Adrenal gland (tissue), 9 donors: ENCODE measurements at regions not wholly inside any gene's neighbourhood (a gene's known extent, or its start where the extent isn't known, plus 50 kb on each side); places are given as distances from the start of the nearest gene placed in this dataset.

Experiments
- DNase-seq, 7 donors: peaks; one replicate each; pipeline ENCODE4 v3.0.0-alpha.2; 2019 to 2020
- H3K27ac ChIP-seq, 5 donors: fragments of 200-600 bp; sonication (generic) in 4 of 5; 1 replicate in 3 of 5; 2 replicates in 2 of 5; pipeline versions ENCODE4 v1.5.1 to v1.8.0; 2016 to 2020; ENCODE audit warnings: mild to moderate bottlenecking in 1 of 5
- H3K27me3 ChIP-seq: fragments of 200-600 bp; 2 replicates; pipeline ENCODE4 v1.8.0; 2021
- H3K36me3 ChIP-seq, 2 donors: fragments of 200-600 bp; replicated peaks in 1 of 2; 1 replicate in 1 of 2; 2 replicates in 1 of 2; pipeline versions ENCODE4 v1.5.1 to v1.8.0; 2018 to 2022
- H3K4me1 ChIP-seq, 2 donors: fragments of 200-600 bp; replicated peaks in 1 of 2; 1 replicate in 1 of 2; 2 replicates in 1 of 2; pipeline versions ENCODE4 v1.5.1 to v1.8.0; 2018 to 2021
- H3K4me3 ChIP-seq, 4 donors: fragments of 200-600 bp; sonication (generic) in 3 of 4; one replicate each; pipeline ENCODE4 v1.5.1; 2016 to 2018
- H3K9me3 ChIP-seq, 3 donors: fragments of 200-600 bp; sonication (generic) in 1 of 3; replicated peaks in 1 of 3; 1 replicate in 2 of 3; 2 replicates in 1 of 3; pipeline versions ENCODE4 v1.5.1 to v1.8.0; 2016 to 2021
- CTCF ChIP-seq, 6 experiments: fragments of 450-650 bp in 4 of 6; fragments of 200-600 bp in 2 of 6; sonication (generic) in 1 of 6; IDR thresholded peaks; 1 replicate in 5 of 6; 2 replicates in 1 of 6; pipeline versions ENCODE4 v1.5.1 to v1.8.0; 2016 to 2021; ENCODE audit warnings: antibody characterized with exemption in 6 of 6, mild to moderate bottlenecking in 2 of 6, moderate library complexity in 1 of 6
- POLR2A ChIP-seq, 2 donors: fragments of 450-650 bp; IDR thresholded peaks; one replicate each; pipeline ENCODE4 v1.6.1; 2017; ENCODE audit warnings: antibody characterized with exemption in 2 of 2, mild to moderate bottlenecking in 2 of 2, moderate library complexity in 1 of 2
- WGBS, 4 donors: extraction: QIAGEN DNeasy Blood & Tissue Kit in 2 of 4; methylation state at CpG; one replicate each; pipeline versions ENCODE4 v1.1.5 to v1.1.7; 2013 to 2017; 5-methylcytosine and 5-hydroxymethylcytosine counted together
- intact Hi-C, 2 donors: fragments of 100-400 bp; cut with DNase I; formaldehyde crosslinking; loops; one replicate each; pipeline versions ENCODE4 v1.14.1 to v1.15.0; 2022 to 2023
- donor health status: healthy with polysubstance abuse.
- donor health status: Bipolar disorder and iron deficiency.
- donor health status: DM: yes; HTN: yes; CAD: no.
- donor health status: DM: no; HTN: no; CAD: no.
- donor health status: DM: no; HTN: no; CAD: no.

GRCh38 chr2:126437016-126437415, 218.9 kb upstream of the GYPC start:
- Histone ChIP-seq H3K4me3 (no peak overlapping the region), H3K36me3 (no peaks in the 10 kb centered on the region), H3K4me1 (no peaks in the 10 kb centered on the region), H3K27ac (no peak overlapping the region), H3K27me3 (no peaks in the 10 kb centered on the region), H3K9me3 (no peaks in the 10 kb centered on the region)
- WGBS, 4 donors: 77 to 88% (median 83%) methylated on average over 6 of the region's 6 CpGs
- intact Hi-C loops: no loop called here
- DNase-seq: no peak
- TF ChIP-seq CTCF (IDR thresholded peaks at IDR 0.05) (no peak), POLR2A (IDR thresholded peaks at IDR 0.05) (no peak)

GRCh38 chr2:126444512-126444911, 211.4 kb upstream of the GYPC start:
- Histone ChIP-seq H3K27me3 (no peaks in the 10 kb centered on the region), H3K36me3 (no peaks in the 10 kb centered on the region), H3K4me1 (no peaks in the 10 kb centered on the region), H3K4me3 (no peak overlapping the region), H3K9me3 (no peaks in the 10 kb centered on the region), H3K27ac (no peak overlapping the region)
- WGBS, 4 donors: 28 to 83% (median 49%) methylated on average over 1 of the region's 1 CpG
- intact Hi-C loops: no loop called here
- DNase-seq: no peak
- TF ChIP-seq CTCF (IDR thresholded peaks at IDR 0.05) (no peak), POLR2A (IDR thresholded peaks at IDR 0.05) (no peak)

GRCh38 chr2:126446106-126446695, 209.8 kb upstream of the GYPC start:
- no peaks in the 10 kb centered on the region for H3K36me3 ChIP-seq
- DNase-seq: no peak
- 74 to 82% (median 78%) methylated on average over 3 of the region's 3 CpGs for WGBS, 4 donors
- no peaks in the 10 kb centered on the region for H3K4me1 ChIP-seq
- no peaks in the 10 kb centered on the region for H3K9me3 ChIP-seq
- TF ChIP-seq CTCF (IDR thresholded peaks at IDR 0.05) (no peak), POLR2A (IDR thresholded peaks at IDR 0.05) (no peak)
- H3K27ac ChIP-seq: no peak overlapping the region
- no peak overlapping the region for H3K4me3 ChIP-seq
- intact Hi-C loops: no loop called here
- no peaks in the 10 kb centered on the region for H3K27me3 ChIP-seq

- no peak overlapping the region for H3K27ac ChIP-seq
- no peak for DNase-seq
- intact Hi-C loops: no loop called here
- 24 to 34% (median 31%) methylated on average over 5 of the region's 5 CpGs for WGBS, 4 donors
- H3K27me3 ChIP-seq: no peaks in the 10 kb centered on the region
- H3K4me3 ChIP-seq: no peak overlapping the region
- H3K4me1 ChIP-seq: no peaks in the 10 kb centered on the region
- TF ChIP-seq CTCF (IDR thresholded peaks at IDR 0.05) (no peak), POLR2A (IDR thresholded peaks at IDR 0.05) (no peak)
- no peaks in the 10 kb centered on the region for H3K9me3 ChIP-seq
- no peaks in the 10 kb centered on the region for H3K36me3 ChIP-seq
Observed at GRCh38 chr2:126448611-126449010, 207.3 kb upstream of the GYPC start.
